ENCODE measurements at regions not wholly inside any gene's neighbourhood (a gene's known extent, or its start where the extent isn't known, plus 50 kb on each side); places are given as distances from the start of the nearest gene placed in this dataset.

DNA sequence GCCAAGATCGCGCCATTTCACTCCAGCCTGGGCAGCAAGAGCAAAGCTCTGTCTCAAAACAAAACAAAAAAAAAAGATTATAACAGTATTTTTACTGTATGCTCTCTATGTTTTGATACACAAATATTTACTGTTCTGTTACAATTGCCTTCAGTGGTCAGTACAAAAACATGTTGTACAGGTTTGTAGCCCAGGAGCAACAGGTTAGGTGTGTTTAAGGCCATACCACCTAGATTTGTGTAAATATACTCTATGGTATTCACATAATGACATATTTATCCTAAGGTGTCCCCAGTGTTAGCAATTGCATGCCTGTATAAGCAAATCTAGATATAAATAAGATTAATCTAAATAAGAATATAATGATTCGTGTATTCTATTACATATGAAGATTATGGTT is 625.0 kb downstream of the TMEM182 start:
- TF ChIP-seq POLR2AphosphoS5 (IDR thresholded peaks at IDR 0.05) (no peak), EP300 (IDR thresholded peaks at IDR 0.05) (no peak), POLR2A (IDR thresholded peaks at IDR 0.05; ENCODE audit: low read depth) (no peak)
- TF ChIP-seq, protein P1, sequence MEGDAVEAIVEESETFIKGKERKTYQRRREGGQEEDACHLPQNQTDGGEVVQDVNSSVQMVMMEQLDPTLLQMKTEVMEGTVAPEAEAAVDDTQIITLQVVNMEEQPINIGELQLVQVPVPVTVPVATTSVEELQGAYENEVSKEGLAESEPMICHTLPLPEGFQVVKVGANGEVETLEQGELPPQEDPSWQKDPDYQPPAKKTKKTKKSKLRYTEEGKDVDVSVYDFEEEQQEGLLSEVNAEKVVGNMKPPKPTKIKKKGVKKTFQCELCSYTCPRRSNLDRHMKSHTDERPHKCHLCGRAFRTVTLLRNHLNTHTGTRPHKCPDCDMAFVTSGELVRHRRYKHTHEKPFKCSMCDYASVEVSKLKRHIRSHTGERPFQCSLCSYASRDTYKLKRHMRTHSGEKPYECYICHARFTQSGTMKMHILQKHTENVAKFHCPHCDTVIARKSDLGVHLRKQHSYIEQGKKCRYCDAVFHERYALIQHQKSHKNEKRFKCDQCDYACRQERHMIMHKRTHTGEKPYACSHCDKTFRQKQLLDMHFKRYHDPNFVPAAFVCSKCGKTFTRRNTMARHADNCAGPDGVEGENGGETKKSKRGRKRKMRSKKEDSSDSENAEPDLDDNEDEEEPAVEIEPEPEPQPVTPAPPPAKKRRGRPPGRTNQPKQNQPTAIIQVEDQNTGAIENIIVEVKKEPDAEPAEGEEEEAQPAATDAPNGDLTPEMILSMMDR (IDR thresholded peaks at IDR 0.05), result no peak
- no peak for DNase-seq (ENCODE audit: extremely low spot score)
- no peaks in the 10 kb centered on the region for H3K9me3 ChIP-seq
- no peaks in the 10 kb centered on the region for H3K27me3 ChIP-seq
- H3K4me3 ChIP-seq, result no peak overlapping the region
- no peaks in the 10 kb centered on the region for H3K4me1 ChIP-seq
- H3K36me3 ChIP-seq, result no peaks in the 10 kb centered on the region
- H3K27ac ChIP-seq (replicated peaks in 1 of 4), result no peak overlapping the region
- 94% methylated on average over 3 of the region's 3 CpGs for WGBS
- intact Hi-C loops (cut with DNase I), result no loop called here

DNA sequence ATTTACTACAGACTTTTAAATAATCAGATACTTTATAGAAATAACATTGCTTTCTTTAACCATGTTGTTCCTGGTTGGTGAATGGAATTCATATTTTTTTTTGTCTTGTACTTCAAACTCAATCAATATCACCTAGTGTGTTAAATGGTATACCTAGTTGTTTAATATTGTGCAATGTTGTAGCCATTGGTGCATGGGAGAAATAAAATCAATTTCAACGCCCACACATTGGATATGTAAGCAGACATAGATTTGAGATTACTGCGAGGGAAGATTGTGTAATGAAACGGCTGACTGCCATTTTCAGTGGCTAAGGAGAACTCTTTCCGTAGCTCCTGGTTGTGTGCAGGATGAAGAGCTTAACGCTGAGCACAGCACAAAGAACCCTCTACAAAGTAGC is 626.1 kb downstream of the TMEM182 start:
- TF ChIP-seq EP300 (IDR thresholded peaks at IDR 0.05), result no peak
- TF ChIP-seq, protein P1 (IDR thresholded peaks at IDR 0.05), result no peak
- TF ChIP-seq POLR2AphosphoS5 (IDR thresholded peaks at IDR 0.05), result no peak
- no peak for TF ChIP-seq POLR2A (IDR thresholded peaks at IDR 0.05; ENCODE audit: low read depth)
- intact Hi-C loops (cut with DNase I), result no loop called here
- no peaks in the 10 kb centered on the region for H3K36me3 ChIP-seq
- no peak overlapping the region for H3K4me3 ChIP-seq
- H3K9me3 ChIP-seq, result no peaks in the 10 kb centered on the region
- 86% methylated on average over 5 of the region's 5 CpGs for WGBS
- no peaks in the 10 kb centered on the region for H3K27me3 ChIP-seq
- DNase-seq (ENCODE audit: extremely low spot score), result no peak
- H3K4me1 ChIP-seq, result no peaks in the 10 kb centered on the region
- H3K27ac ChIP-seq (replicated peaks in 1 of 4), result no peak overlapping the region

DNA sequence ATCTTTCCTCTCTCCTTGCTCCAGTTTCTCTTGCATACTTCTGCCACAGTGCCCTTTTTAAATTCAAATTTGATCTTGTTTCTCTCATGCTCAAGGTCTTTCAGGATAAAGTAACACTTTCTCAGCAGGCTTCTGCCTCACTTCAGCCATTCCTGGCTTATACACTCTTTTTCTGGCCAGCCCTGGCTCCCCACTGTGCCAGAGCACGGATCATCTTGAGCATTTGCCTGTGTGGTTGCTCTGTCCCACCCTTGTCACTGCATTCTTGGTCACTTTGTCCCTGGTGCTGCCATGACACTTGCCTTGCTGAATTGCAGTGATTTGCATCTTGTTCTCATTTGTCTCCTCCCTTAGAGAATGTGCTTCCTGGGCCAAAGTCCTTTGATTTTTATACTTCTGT is 634.3 kb downstream of the TMEM182 start:
- no peak overlapping the region for H3K27ac ChIP-seq (replicated peaks in 1 of 4)
- no peak for DNase-seq (ENCODE audit: extremely low spot score)
- no peak for TF ChIP-seq POLR2A (IDR thresholded peaks at IDR 0.05; ENCODE audit: low read depth)
- no peaks in the 10 kb centered on the region for H3K36me3 ChIP-seq
- WGBS, result 14% methylated on average over 1 of the region's 1 CpG
- no peaks in the 10 kb centered on the region for H3K27me3 ChIP-seq
- no peak overlapping the region for H3K4me3 ChIP-seq
- no peaks in the 10 kb centered on the region for H3K9me3 ChIP-seq
- no peaks in the 10 kb centered on the region for H3K4me1 ChIP-seq
- intact Hi-C loops (cut with DNase I), result no loop called here

DNA sequence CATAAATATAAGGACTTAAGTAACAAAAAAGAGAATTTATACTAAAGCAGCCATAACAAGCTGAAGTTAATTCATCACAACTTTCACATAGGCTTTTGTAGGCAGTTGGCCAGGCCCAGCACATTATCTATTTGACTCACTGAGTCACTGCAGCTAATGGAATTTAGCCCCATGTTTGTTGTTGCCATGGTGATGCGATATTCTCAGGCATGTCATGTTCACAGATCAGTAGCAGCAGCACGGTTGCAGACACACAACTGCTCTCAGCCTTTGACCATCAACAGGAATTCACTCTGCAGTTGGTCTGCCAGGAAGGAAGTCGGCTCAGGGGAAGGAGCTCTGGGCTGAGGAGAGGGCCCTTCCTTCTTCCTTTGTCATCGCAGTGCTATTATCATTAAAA is 639.8 kb downstream of the TMEM182 start:
- WGBS, result 11% methylated on average over 4 of the region's 4 CpGs

DNA sequence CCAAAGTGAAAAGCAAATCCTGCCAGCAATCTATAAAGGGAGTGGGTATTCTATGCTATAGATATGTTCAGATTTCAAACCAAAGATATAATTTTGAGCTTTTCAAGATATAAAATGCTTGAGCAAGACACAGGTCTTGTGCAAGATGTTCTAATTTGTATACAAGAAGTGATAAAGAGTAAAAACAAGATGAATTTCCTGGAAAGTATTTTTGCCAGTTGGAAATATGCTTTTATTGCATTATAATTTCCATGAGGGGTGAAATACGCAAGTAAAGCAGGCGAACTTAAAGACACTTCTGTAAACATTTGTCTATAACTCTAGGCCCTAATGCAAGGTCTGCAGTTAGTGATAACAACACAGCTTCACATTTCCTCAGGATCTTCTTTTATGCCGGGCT is 640.5 kb downstream of the TMEM182 start:
- TF ChIP-seq POLR2AphosphoS5 (IDR thresholded peaks at IDR 0.05) (no peak), POLR2A (IDR thresholded peaks at IDR 0.05; ENCODE audit: low read depth) (no peak), EP300 (IDR thresholded peaks at IDR 0.05) (no peak)
- TF ChIP-seq, protein P1 (IDR thresholded peaks at IDR 0.05), result no peak
- no peak overlapping the region for H3K4me3 ChIP-seq
- H3K27ac ChIP-seq (replicated peaks in 1 of 4), result no peak overlapping the region
- no peaks in the 10 kb centered on the region for H3K36me3 ChIP-seq
- 86% methylated on average over 3 of the region's 3 CpGs for WGBS
- no peak for DNase-seq (ENCODE audit: extremely low spot score)
- H3K9me3 ChIP-seq, result no peaks in the 10 kb centered on the region
- no peaks in the 10 kb centered on the region for H3K27me3 ChIP-seq
- H3K4me1 ChIP-seq, result no peaks in the 10 kb centered on the region
- intact Hi-C loops (cut with DNase I), result no loop called here

More for the DNA sequence above, 639.8 kb downstream of the TMEM182 start:
- H3K36me3 ChIP-seq, result no peaks in the 10 kb centered on the region
- H3K27ac ChIP-seq (replicated peaks in 1 of 4), result no peak overlapping the region
- no peaks in the 10 kb centered on the region for H3K9me3 ChIP-seq
- intact Hi-C loops (cut with DNase I), result no loop called here
- no peak overlapping the region for H3K4me3 ChIP-seq
- DNase-seq (ENCODE audit: extremely low spot score), result no peak
- H3K4me1 ChIP-seq, result no peaks in the 10 kb centered on the region
- no peaks in the 10 kb centered on the region for H3K27me3 ChIP-seq
- TF ChIP-seq POLR2A (IDR thresholded peaks at IDR 0.05; ENCODE audit: low read depth) (no peak), EP300 (IDR thresholded peaks at IDR 0.05) (no peak), POLR2AphosphoS5 (IDR thresholded peaks at IDR 0.05) (no peak)
- TF ChIP-seq, protein P1 (IDR thresholded peaks at IDR 0.05), result no peak
